Esophagus squamous epithelium (tissue), 5 donors: ENCODE measurements at regions not wholly inside any gene's neighbourhood (a gene's known extent, or its start where the extent isn't known, plus 50 kb on each side); places are given as distances from the start of the nearest gene placed in this dataset.

Experiments used
- DNase-seq: peaks from one replicate; lab custom pipeline; 2025; lab: John Stamatoyannopoulos, UW
- H3K27ac ChIP-seq, 4 donors: fragments of 200-600 bp; sonication (generic); one replicate each; pipeline ENCODE4 v1.5.1; 2016 to 2019; ENCODE audit warnings: mild to moderate bottlenecking in 1 of 4
- H3K27me3 ChIP-seq, 4 donors: fragments of 200-600 bp; sonication (generic); 1 replicate in 3 of 4; 2 replicates in 1 of 4; pipeline versions ENCODE4 v1.5.1 to v1.6.0; 2017 to 2021; ENCODE audit warnings: antibody characterized with exemption in 1 of 4
- H3K36me3 ChIP-seq, 3 donors: fragments of 200-600 bp; sonication (generic); one replicate each; pipeline ENCODE4 v1.5.1; 2016 to 2019
- H3K4me1 ChIP-seq, 3 donors: fragments of 200-600 bp; sonication (generic); one replicate each; pipeline ENCODE4 v1.5.1; 2017 to 2019
- H3K4me3 ChIP-seq, 4 donors: fragments of 200-600 bp; sonication (generic); 1 replicate in 3 of 4; 2 replicates in 1 of 4; pipeline ENCODE4 v1.5.1; 2016 to 2019; ENCODE audit warnings: mild to moderate bottlenecking in 2 of 4, moderate library complexity in 1 of 4
- H3K9me3 ChIP-seq, 3 donors: fragments of 200-600 bp; sonication (generic); one replicate each; pipeline ENCODE4 v1.5.1; 2016 to 2019
- POLR2A ChIP-seq, 4 donors: fragments of 450-650 bp; IDR thresholded peaks; one replicate each; pipeline ENCODE4 v1.6.1; 2017; ENCODE audit warnings: antibody characterized with exemption in 4 of 4, mild to moderate bottlenecking in 4 of 4, moderate library complexity in 3 of 4
- WGBS, 2 donors: methylation state at CpG; one replicate each; pipeline ENCODE4 v1.1.5; 2018; 5-methylcytosine and 5-hydroxymethylcytosine counted together
- intact Hi-C: fragments of 100-400 bp; cut with DNase I; formaldehyde crosslinking; loops from one replicate; pipeline ENCODE4 v1.15.0; 2022
- TF ChIP-seq, protein P1 (sequence below), 6 experiments: fragments of 450-650 bp in 4 of 6; fragments of 200-600 bp in 2 of 6; sonication (generic) in 2 of 6; IDR thresholded peaks; one replicate each; pipeline ENCODE4 v1.5.1; 2016 to 2019; ENCODE audit warnings: antibody characterized with exemption in 6 of 6, mild to moderate bottlenecking in 4 of 6, moderate library complexity in 4 of 6
- donor health status: DM: yes; HTN: yes; CAD: no.

DNA sequence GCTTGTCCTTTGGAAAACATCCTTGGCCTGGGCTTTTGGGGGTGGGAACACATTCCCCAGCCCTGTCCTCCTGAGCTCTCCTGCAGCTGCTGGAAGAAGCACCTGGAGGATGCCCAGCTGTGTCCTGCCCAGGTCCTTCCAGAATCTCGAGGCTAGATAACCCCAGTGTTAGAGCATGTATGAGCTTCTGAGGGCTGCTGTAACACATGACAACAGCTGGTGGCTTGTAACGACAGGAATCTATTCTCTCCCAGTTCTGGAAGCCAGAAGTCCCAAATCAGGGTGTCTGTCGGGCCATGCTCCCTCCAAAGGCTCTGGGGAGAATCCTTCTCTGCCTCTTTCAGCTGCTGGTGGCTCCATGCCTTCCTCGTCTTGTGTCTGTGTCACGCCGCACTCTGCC, 403.6 kb upstream of the C2CD4B start:
- intact Hi-C loops: no loop called here
- H3K4me3 ChIP-seq: no peak overlapping the region
- TF ChIP-seq, protein P1, sequence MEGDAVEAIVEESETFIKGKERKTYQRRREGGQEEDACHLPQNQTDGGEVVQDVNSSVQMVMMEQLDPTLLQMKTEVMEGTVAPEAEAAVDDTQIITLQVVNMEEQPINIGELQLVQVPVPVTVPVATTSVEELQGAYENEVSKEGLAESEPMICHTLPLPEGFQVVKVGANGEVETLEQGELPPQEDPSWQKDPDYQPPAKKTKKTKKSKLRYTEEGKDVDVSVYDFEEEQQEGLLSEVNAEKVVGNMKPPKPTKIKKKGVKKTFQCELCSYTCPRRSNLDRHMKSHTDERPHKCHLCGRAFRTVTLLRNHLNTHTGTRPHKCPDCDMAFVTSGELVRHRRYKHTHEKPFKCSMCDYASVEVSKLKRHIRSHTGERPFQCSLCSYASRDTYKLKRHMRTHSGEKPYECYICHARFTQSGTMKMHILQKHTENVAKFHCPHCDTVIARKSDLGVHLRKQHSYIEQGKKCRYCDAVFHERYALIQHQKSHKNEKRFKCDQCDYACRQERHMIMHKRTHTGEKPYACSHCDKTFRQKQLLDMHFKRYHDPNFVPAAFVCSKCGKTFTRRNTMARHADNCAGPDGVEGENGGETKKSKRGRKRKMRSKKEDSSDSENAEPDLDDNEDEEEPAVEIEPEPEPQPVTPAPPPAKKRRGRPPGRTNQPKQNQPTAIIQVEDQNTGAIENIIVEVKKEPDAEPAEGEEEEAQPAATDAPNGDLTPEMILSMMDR (IDR thresholded peaks at IDR 0.05): no peak
- no peak for TF ChIP-seq POLR2A (IDR thresholded peaks at IDR 0.05)
- whole genome bisulfite sequencing, 2 donors: 93 to 96% methylated on average over 5 to 6 of the region's 6 CpGs
- H3K4me1 ChIP-seq: peaks cover 0 to 29% (median 0%) of the 10 kb centered on the region in 3 donors
- no peak for DNase-seq
- H3K36me3 ChIP-seq: no peaks in the 10 kb centered on the region
- H3K27ac ChIP-seq: no peak overlapping the region
- no peaks in the 10 kb centered on the region for H3K27me3 ChIP-seq
- no peaks in the 10 kb centered on the region for H3K9me3 ChIP-seq

DNA sequence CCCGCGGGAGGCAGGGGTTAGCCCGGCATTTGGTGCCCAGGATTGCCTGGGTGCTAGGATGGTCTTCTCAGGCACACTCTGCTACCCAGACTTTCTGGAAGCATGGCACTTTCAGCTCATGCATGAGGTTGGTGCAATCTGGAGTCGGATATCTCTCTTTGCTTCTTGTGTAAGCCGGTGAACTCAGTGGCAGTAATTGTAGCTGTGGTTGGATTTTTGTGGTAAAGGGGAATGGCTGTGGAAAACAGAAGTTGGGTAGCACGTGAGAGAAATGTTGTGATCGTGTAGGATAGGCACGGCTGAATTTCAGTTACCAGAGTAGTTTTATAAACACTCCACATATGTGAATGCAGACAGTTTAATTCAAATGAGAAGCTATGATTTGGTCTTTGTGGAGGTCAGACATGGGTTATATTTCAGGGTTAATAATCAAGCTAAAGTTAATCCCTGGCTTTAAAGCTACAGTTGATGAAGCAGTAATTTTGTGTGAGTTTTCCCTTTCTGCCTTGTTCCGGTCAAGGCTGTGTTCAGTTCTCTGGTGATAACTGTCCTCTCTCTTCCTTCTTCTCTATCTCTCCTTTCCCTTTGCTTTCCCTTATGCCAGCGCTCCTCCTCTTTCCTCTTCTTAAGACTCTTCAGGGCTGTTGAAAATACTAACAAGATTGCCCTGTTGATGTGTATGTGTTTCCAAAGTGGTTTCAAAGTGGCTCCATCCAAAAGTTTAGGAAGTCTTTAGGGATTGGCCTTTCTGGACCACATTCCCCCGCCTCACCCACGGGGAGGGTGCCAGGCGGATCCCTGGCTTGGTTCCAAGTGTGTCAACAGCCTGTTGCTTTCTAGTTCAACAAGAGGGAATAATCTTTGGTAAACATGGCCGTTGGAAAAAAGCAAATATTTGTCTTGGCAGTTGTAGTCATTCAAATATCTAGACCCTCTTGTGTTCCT, 404.6 kb upstream of the C2CD4B start:
- TF ChIP-seq, protein P1 (IDR thresholded peaks at IDR 0.05): no peak
- TF ChIP-seq POLR2A (IDR thresholded peaks at IDR 0.05): no peak
- no peaks in the 10 kb centered on the region for H3K9me3 ChIP-seq
- peak overlapping the region in 2 of 4 donors; percentile 49 for H3K27ac ChIP-seq
- intact Hi-C loops: no loop called here
- 59 to 67% methylated on average over 13 of the region's 14 CpGs for WGBS, 2 donors
- H3K4me3 ChIP-seq: no peak overlapping the region
- H3K27me3 ChIP-seq: no peaks in the 10 kb centered on the region
- H3K4me1 ChIP-seq: peaks cover 0 to 29% (median 0%) of the 10 kb centered on the region in 3 donors
- H3K36me3 ChIP-seq: no peaks in the 10 kb centered on the region
- no peak for DNase-seq

DNA sequence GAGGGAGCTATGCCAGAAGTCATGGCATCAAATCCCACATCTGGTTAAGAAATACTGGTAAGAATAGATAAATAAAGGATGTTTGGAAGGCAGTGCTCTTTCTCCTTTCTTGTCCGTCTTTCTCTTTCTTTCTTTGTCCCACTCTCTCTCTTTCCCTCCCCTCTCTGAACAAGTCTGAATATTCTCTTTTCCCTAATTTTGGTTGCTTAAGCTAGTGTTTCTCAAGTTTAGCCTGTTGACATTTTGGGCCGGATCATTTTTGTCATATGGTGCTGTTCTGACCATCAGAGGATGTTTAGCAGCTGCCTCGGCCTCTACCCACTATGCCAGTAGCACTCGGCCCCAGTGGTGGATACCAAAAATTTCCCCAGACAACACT, 405.3 kb upstream of the C2CD4B start:
- no peak for DNase-seq
- WGBS, 2 donors: 62 to 73% methylated on average over 4 of the region's 4 CpGs

DNA sequence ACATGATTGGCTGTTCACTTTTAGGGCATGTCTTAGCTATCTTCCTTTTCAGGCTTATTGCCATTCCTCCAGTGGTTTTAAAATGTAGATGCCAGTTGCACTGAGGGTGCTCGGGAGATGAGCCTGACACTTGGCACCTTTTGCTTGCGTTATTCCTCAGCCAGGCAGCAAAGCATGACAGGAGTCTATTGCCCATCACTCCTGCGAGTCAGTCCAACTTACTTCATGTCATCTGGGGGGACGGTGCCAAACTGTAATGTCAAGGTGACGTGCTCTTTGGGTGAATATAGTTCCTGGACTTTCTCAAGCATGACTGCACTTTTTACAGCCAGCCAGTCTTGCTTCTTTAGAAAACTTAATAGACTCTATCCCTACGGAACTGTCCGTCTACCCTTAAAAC, 406.0 kb upstream of the C2CD4B start:
- Histone ChIP-seq H3K9me3 (no peaks in the 10 kb centered on the region), H3K27ac (peak overlapping the region in 2 of 4 donors; percentile 49), H3K4me3 (no peak overlapping the region), H3K27me3 (no peaks in the 10 kb centered on the region), H3K4me1 (peaks cover 0 to 22% (median 0%) of the 10 kb centered on the region in 3 donors), H3K36me3 (no peaks in the 10 kb centered on the region)
- DNase-seq: no peak
- TF ChIP-seq POLR2A (IDR thresholded peaks at IDR 0.05): no peak
- TF ChIP-seq, protein P1 (IDR thresholded peaks at IDR 0.05): no peak
- WGBS, 2 donors: 89 to 90% methylated on average over 7 of the region's 7 CpGs
- intact Hi-C loops: no loop called here

More for the DNA sequence above, 405.3 kb upstream of the C2CD4B start:
- no peaks in the 10 kb centered on the region for H3K9me3 ChIP-seq
- H3K27ac ChIP-seq: peak overlapping the region in 2 of 4 donors; percentile 49
- no peaks in the 10 kb centered on the region for H3K36me3 ChIP-seq
- intact Hi-C loops: no loop called here
- TF ChIP-seq, protein P1 (IDR thresholded peaks at IDR 0.05): no peak
- TF ChIP-seq POLR2A (IDR thresholded peaks at IDR 0.05): no peak
- H3K4me3 ChIP-seq: no peak overlapping the region
- no peaks in the 10 kb centered on the region for H3K27me3 ChIP-seq
- H3K4me1 ChIP-seq: peaks cover 0 to 29% (median 0%) of the 10 kb centered on the region in 3 donors

DNA sequence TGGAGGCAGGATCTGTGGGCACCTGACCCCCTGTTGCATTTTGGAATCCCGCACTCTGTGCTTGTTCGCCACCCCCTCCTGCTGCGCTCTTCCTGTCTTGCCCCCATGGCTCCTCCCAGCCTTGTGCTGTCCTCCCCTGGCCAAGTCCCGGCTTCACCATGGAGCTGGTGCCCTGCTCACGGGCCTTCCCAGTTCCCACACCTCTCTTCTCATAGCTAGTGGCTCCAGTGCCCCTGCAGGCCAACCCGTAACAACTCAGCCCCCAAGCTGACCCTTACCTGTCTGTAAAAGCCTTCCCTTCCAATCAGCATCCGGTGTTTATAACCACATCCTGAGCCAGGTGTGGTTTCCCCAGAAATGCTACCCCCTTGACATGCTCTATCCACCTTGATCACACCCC, 407.7 kb upstream of the C2CD4B start:
- H3K9me3 ChIP-seq: no peaks in the 10 kb centered on the region
- H3K4me3 ChIP-seq: no peak overlapping the region
- H3K4me1 ChIP-seq: peaks cover 0 to 15% (median 0%) of the 10 kb centered on the region in 3 donors
- H3K27me3 ChIP-seq: no peaks in the 10 kb centered on the region
- intact Hi-C loops: no loop called here
- TF ChIP-seq, protein P1 (IDR thresholded peaks at IDR 0.05): no peak
- no peak for TF ChIP-seq POLR2A (IDR thresholded peaks at IDR 0.05)
- DNase-seq: no peak
- 86 to 90% methylated on average over 7 of the region's 7 CpGs for WGBS, 2 donors
- H3K36me3 ChIP-seq: no peaks in the 10 kb centered on the region
- H3K27ac ChIP-seq: no peak overlapping the region
